HUES64 (cell line): ENCODE measurements at regions not wholly inside any gene's neighbourhood (a gene's known extent, or its start where the extent isn't known, plus 50 kb on each side); places are given as distances from the start of the nearest gene placed in this dataset.

Experiments used
- H3K27ac ChIP-seq: 2 replicates; pipeline ENCODE4 v1.7.0; 2013; ENCODE audit warnings: low read depth, low read length, inconsistent platforms
- H3K27me3 ChIP-seq: 2 replicates; pipeline ENCODE4 v1.6.1; 2013; ENCODE audit warnings: mild to moderate bottlenecking, low read length; ENCODE audit not compliant: insufficient read depth
- H3K36me3 ChIP-seq: 2 replicates; pipeline ENCODE4 v1.6.1; 2013; ENCODE audit warnings: mild to moderate bottlenecking, low read length; ENCODE audit not compliant: insufficient read depth
- H3K4me1 ChIP-seq: 2 replicates; pipeline ENCODE4 v1.6.1; 2013; ENCODE audit warnings: mild to moderate bottlenecking, low read length, moderate library complexity; ENCODE audit not compliant: insufficient read depth
- H3K4me3 ChIP-seq: 2 replicates; pipeline ENCODE4 v1.5.1; 2013; ENCODE audit warnings: mild to moderate bottlenecking, low read length, moderate library complexity
- H3K9ac ChIP-seq: 2 replicates; pipeline ENCODE4 v1.6.1; 2013; ENCODE audit warnings: mild to moderate bottlenecking, low read depth, low read length
- H3K9me3 ChIP-seq: 2 replicates; pipeline ENCODE4 v1.6.1; 2013; ENCODE audit warnings: low read depth, low read length; ENCODE audit not compliant: insufficient read depth
- WGBS: fragments of 150-250, 120-280 bp; methylation state at CpG from one replicate; pipeline ENCODE4 v1.1.7; 2013; ENCODE audit warnings: missing lambda C conversion rate; 5-methylcytosine and 5-hydroxymethylcytosine counted together

- H3K27me3 ChIP-seq, result no peaks in the 10 kb centered on the region
- no peaks in the 10 kb centered on the region for H3K4me1 ChIP-seq
- H3K9me3 ChIP-seq, result no peaks in the 10 kb centered on the region
- WGBS, result 96% methylated on average over 1 of the region's 1 CpG
- no peak overlapping the region for H3K27ac ChIP-seq
- H3K4me3 ChIP-seq, result no peak overlapping the region
- no peak overlapping the region for H3K9ac ChIP-seq
- H3K36me3 ChIP-seq, result no peaks in the 10 kb centered on the region
These were observed 219.2 kb upstream of the RUNX1 start for GRCh38 chr21:35268261-35268660.

GRCh38 chr21:35266546-35266945 lies 217.4 kb upstream of the RUNX1 start:
- WGBS, result 79% methylated on average over 3 of the region's 3 CpGs
- no peak overlapping the region for H3K27ac ChIP-seq
- H3K27me3 ChIP-seq, result no peaks in the 10 kb centered on the region
- H3K4me1 ChIP-seq, result no peaks in the 10 kb centered on the region
- no peaks in the 10 kb centered on the region for H3K36me3 ChIP-seq
- no peak overlapping the region for H3K9ac ChIP-seq
- no peak overlapping the region for H3K4me3 ChIP-seq
- no peaks in the 10 kb centered on the region for H3K9me3 ChIP-seq

GRCh38 chr21:35265170-35265877 lies 216.2 kb upstream of the RUNX1 start:
- Histone ChIP-seq H3K27me3 (no peaks in the 10 kb centered on the region), H3K36me3 (no peaks in the 10 kb centered on the region), H3K9me3 (no peaks in the 10 kb centered on the region), H3K4me1 (no peaks in the 10 kb centered on the region), H3K27ac (no peak overlapping the region), H3K9ac (no peak overlapping the region), H3K4me3 (no peak overlapping the region)
- 94% methylated on average over 8 of the region's 8 CpGs for WGBS

- no peaks in the 10 kb centered on the region for H3K36me3 ChIP-seq
- 83% methylated on average over 2 of the region's 2 CpGs for WGBS
- H3K27ac ChIP-seq, result no peak overlapping the region
- no peak overlapping the region for H3K4me3 ChIP-seq
- H3K9me3 ChIP-seq, result no peaks in the 10 kb centered on the region
- no peaks in the 10 kb centered on the region for H3K27me3 ChIP-seq
- peaks cover 12% of the 10 kb centered on the region; the same call in 1 of the 2 replicates for H3K4me1 ChIP-seq
- H3K9ac ChIP-seq, result no peak overlapping the region
These were observed 210.4 kb upstream of the RUNX1 start for GRCh38 chr21:35259457-35259856.

- Histone ChIP-seq H3K36me3 (no peaks in the 10 kb centered on the region), H3K4me1 (peaks cover 12% of the 10 kb centered on the region; the same call in 1 of the 2 replicates), H3K27me3 (no peaks in the 10 kb centered on the region), H3K9ac (no peak overlapping the region), H3K27ac (no peak overlapping the region), H3K9me3 (no peaks in the 10 kb centered on the region), H3K4me3 (no peak overlapping the region)
- 96% methylated on average over 6 of the region's 6 CpGs for WGBS
These were observed 209.4 kb upstream of the RUNX1 start for GRCh38 chr21:35258521-35258920.

- Histone ChIP-seq H3K36me3 (no peaks in the 10 kb centered on the region), H3K9me3 (no peaks in the 10 kb centered on the region), H3K27me3 (no peaks in the 10 kb centered on the region), H3K9ac (no peak overlapping the region), H3K4me3 (no peak overlapping the region), H3K27ac (no peak overlapping the region), H3K4me1 (peaks cover 12% of the 10 kb centered on the region; the same call in 1 of the 2 replicates)
- 90% methylated on average over 2 of the region's 2 CpGs for WGBS
These were observed 208.3 kb upstream of the RUNX1 start for GRCh38 chr21:35257413-35257812.

GRCh38 chr21:35256468-35256988 lies 207.4 kb upstream of the RUNX1 start:
- Histone ChIP-seq H3K4me3 (no peak overlapping the region), H3K36me3 (no peaks in the 10 kb centered on the region), H3K9ac (no peak overlapping the region), H3K4me1 (peaks cover 12% of the 10 kb centered on the region; the same call in 1 of the 2 replicates), H3K27me3 (no peaks in the 10 kb centered on the region), H3K27ac (no peak overlapping the region), H3K9me3 (no peaks in the 10 kb centered on the region)
- 77% methylated on average over 10 of the region's 10 CpGs for WGBS

GRCh38 chr21:35254765-35255138 lies 205.7 kb upstream of the RUNX1 start:
- H3K27me3 ChIP-seq, result no peaks in the 10 kb centered on the region
- H3K36me3 ChIP-seq, result no peaks in the 10 kb centered on the region
- no peak overlapping the region for H3K9ac ChIP-seq
- H3K9me3 ChIP-seq, result peaks cover 6% of the 10 kb centered on the region; the same call in 1 of the 2 replicates
- H3K27ac ChIP-seq, result no peak overlapping the region
- peaks cover 12% of the 10 kb centered on the region; the same call in 1 of the 2 replicates for H3K4me1 ChIP-seq
- WGBS, result 88% methylated on average over 2 of the region's 2 CpGs
- H3K4me3 ChIP-seq, result no peak overlapping the region

- H3K9me3 ChIP-seq, result peaks cover 6% of the 10 kb centered on the region; the same call in 1 of the 2 replicates
- H3K4me3 ChIP-seq, result no peak overlapping the region
- no peak overlapping the region for H3K27ac ChIP-seq
- 84% methylated on average over 8 of the region's 12 CpGs for WGBS
- H3K9ac ChIP-seq, result no peak overlapping the region
- no peaks in the 10 kb centered on the region for H3K27me3 ChIP-seq
- no peaks in the 10 kb centered on the region for H3K36me3 ChIP-seq
- peaks cover 12% of the 10 kb centered on the region; the same call in 1 of the 2 replicates for H3K4me1 ChIP-seq
These were observed 205.1 kb upstream of the RUNX1 start for GRCh38 chr21:35254006-35254764.

GRCh38 chr21:35252831-35253230 lies 203.7 kb upstream of the RUNX1 start:
- Histone ChIP-seq H3K36me3 (no peaks in the 10 kb centered on the region), H3K4me3 (no peak overlapping the region), H3K9me3 (peaks cover 6% of the 10 kb centered on the region; the same call in 1 of the 2 replicates), H3K9ac (no peak overlapping the region), H3K27me3 (no peaks in the 10 kb centered on the region), H3K4me1 (peaks cover 12% of the 10 kb centered on the region; the same call in 1 of the 2 replicates), H3K27ac (no peak overlapping the region)
- 98% methylated on average over 2 of the region's 2 CpGs for WGBS

GRCh38 chr21:35249636-35250035 lies 200.5 kb upstream of the RUNX1 start:
- Histone ChIP-seq H3K4me1 (no peaks in the 10 kb centered on the region), H3K9ac (no peak overlapping the region), H3K27me3 (no peaks in the 10 kb centered on the region), H3K4me3 (no peak overlapping the region), H3K27ac (no peak overlapping the region), H3K9me3 (peaks cover 6% of the 10 kb centered on the region; the same call in 1 of the 2 replicates), H3K36me3 (no peaks in the 10 kb centered on the region)
- WGBS, result 95% methylated on average over 1 of the region's 1 CpG
